ENCODE measurements at regions not wholly inside any gene's neighbourhood (a gene's known extent, or its start where the extent isn't known, plus 50 kb on each side); places are given as distances from the start of the nearest gene placed in this dataset.

DNA sequence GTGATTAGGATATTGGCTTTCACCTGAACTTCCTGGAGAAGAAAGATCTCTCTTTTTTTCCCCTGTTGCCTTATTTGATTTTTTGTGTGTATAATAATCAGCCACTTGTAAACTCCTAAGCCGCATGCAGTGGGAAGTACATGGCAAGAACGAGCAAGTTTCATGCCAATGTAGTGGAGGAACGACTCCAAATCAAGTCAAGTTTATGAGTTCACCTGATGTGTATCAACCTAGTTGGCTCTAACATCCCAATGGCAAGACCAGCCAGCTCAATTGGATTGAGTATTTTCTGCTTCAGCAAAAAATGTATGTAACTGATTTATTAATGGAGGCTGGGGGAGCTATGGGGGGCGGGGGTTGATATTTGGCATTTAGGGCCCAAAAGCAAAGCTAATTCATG, 65.5 kb upstream of the LYZL1 start:
- TF ChIP-seq, protein P1, sequence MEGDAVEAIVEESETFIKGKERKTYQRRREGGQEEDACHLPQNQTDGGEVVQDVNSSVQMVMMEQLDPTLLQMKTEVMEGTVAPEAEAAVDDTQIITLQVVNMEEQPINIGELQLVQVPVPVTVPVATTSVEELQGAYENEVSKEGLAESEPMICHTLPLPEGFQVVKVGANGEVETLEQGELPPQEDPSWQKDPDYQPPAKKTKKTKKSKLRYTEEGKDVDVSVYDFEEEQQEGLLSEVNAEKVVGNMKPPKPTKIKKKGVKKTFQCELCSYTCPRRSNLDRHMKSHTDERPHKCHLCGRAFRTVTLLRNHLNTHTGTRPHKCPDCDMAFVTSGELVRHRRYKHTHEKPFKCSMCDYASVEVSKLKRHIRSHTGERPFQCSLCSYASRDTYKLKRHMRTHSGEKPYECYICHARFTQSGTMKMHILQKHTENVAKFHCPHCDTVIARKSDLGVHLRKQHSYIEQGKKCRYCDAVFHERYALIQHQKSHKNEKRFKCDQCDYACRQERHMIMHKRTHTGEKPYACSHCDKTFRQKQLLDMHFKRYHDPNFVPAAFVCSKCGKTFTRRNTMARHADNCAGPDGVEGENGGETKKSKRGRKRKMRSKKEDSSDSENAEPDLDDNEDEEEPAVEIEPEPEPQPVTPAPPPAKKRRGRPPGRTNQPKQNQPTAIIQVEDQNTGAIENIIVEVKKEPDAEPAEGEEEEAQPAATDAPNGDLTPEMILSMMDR (IDR thresholded peaks at IDR 0.05): no peak
- TF ChIP-seq POLR2A (IDR thresholded peaks at IDR 0.05) (no peak), EP300 (IDR thresholded peaks at IDR 0.05) (no peak)

Data from tibial nerve (tissue), 4 donors.